ENCODE measurements at regions not wholly inside any gene's neighbourhood (a gene's known extent, or its start where the extent isn't known, plus 50 kb on each side); places are given as distances from the start of the nearest gene placed in this dataset.

DNA sequence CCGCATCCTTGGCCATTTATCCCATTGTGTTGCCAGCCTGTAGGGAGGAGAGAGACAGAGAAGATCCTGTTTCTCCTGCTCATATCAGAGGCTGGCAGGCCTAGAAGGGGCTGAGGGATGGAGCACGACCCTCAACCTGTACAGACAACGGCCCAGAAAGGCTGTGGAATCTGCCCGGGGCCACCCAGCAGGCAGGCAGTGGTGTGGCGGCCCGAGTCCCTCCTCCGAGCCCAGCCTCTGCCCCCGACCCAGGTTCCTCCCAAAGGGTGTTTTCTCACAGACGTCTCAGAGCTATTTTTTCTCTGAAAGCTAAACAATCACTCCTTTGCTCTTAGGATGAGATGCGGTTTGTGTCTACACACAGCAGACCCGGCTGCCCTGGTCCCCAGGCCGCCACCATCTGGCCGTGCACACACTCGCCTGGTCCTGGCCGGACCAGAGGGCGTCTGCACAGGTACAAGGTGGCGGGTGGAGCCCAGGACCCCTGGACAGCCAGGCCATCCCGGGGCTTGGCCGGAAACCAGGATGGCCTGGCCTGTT, 69.3 kb downstream of the FOXL3 start:
- TF ChIP-seq EZH2 (IDR thresholded peaks at IDR 0.05; ENCODE audit: borderline replicate concordance, low read depth, low read length, severe bottlenecking), result no peak
- TF ChIP-seq, protein P1, sequence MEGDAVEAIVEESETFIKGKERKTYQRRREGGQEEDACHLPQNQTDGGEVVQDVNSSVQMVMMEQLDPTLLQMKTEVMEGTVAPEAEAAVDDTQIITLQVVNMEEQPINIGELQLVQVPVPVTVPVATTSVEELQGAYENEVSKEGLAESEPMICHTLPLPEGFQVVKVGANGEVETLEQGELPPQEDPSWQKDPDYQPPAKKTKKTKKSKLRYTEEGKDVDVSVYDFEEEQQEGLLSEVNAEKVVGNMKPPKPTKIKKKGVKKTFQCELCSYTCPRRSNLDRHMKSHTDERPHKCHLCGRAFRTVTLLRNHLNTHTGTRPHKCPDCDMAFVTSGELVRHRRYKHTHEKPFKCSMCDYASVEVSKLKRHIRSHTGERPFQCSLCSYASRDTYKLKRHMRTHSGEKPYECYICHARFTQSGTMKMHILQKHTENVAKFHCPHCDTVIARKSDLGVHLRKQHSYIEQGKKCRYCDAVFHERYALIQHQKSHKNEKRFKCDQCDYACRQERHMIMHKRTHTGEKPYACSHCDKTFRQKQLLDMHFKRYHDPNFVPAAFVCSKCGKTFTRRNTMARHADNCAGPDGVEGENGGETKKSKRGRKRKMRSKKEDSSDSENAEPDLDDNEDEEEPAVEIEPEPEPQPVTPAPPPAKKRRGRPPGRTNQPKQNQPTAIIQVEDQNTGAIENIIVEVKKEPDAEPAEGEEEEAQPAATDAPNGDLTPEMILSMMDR (IDR thresholded peaks at IDR 0.05; ENCODE audit: borderline replicate concordance, extremely low read depth, low read length, poor library complexity, severe bottlenecking), result no peak
